ENCODE measurements at regions not wholly inside any gene's neighbourhood (a gene's known extent, or its start where the extent isn't known, plus 50 kb on each side); places are given as distances from the start of the nearest gene placed in this dataset.

DNA sequence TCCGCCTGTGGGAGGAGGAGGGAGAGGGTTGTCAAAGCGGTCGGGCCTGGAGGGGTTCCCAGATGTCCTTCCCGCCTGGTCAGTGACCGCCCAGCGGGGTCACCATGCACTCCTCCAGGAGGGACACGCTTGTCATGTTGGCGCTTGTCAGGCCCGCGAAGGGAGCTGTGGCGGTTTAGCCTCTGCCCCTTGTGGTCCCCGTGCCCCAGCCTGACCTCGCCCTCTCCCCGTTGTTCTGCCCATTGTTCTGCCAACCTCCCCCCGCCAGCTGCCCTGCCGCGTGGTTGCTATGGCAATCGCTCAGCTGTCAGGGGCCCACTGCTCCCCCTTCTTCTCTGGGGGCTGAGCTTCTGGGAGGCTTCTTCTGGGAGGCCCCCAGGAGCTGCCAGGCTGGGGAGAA, 146.4 kb upstream of the CIBAR2 start (continued):
- TF ChIP-seq, protein P1, sequence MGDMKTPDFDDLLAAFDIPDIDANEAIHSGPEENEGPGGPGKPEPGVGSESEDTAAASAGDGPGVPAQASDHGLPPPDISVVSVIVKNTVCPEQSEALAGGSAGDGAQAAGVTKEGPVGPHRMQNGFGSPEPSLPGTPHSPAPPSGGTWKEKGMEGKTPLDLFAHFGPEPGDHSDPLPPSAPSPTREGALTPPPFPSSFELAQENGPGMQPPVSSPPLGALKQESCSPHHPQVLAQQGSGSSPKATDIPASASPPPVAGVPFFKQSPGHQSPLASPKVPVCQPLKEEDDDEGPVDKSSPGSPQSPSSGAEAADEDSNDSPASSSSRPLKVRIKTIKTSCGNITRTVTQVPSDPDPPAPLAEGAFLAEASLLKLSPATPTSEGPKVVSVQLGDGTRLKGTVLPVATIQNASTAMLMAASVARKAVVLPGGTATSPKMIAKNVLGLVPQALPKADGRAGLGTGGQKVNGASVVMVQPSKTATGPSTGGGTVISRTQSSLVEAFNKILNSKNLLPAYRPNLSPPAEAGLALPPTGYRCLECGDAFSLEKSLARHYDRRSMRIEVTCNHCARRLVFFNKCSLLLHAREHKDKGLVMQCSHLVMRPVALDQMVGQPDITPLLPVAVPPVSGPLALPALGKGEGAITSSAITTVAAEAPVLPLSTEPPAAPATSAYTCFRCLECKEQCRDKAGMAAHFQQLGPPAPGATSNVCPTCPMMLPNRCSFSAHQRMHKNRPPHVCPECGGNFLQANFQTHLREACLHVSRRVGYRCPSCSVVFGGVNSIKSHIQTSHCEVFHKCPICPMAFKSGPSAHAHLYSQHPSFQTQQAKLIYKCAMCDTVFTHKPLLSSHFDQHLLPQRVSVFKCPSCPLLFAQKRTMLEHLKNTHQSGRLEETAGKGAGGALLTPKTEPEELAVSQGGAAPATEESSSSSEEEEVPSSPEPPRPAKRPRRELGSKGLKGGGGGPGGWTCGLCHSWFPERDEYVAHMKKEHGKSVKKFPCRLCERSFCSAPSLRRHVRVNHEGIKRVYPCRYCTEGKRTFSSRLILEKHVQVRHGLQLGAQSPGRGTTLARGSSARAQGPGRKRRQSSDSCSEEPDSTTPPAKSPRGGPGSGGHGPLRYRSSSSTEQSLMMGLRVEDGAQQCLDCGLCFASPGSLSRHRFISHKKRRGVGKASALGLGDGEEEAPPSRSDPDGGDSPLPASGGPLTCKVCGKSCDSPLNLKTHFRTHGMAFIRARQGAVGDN (CRISPR knock-in tag; IDR thresholded peaks at IDR 0.05), result peak; percentile 30; the same call in 1 of the 2 replicates
- peak; percentile 33; the same call in 1 of the 2 replicates for TF ChIP-seq RFX3 (CRISPR knock-in tag; IDR thresholded peaks at IDR 0.05)
- TF ChIP-seq RXRA (CRISPR knock-in tag; IDR thresholded peaks at IDR 0.05), result 0 out of 2 replicates have a peak, but pooled peaks have one; percentile 33
- no peak for TF ChIP-seq SETDB1 (CRISPR knock-in tag; IDR thresholded peaks at IDR 0.05; ENCODE audit: borderline replicate concordance)
- TF ChIP-seq, protein P2, sequence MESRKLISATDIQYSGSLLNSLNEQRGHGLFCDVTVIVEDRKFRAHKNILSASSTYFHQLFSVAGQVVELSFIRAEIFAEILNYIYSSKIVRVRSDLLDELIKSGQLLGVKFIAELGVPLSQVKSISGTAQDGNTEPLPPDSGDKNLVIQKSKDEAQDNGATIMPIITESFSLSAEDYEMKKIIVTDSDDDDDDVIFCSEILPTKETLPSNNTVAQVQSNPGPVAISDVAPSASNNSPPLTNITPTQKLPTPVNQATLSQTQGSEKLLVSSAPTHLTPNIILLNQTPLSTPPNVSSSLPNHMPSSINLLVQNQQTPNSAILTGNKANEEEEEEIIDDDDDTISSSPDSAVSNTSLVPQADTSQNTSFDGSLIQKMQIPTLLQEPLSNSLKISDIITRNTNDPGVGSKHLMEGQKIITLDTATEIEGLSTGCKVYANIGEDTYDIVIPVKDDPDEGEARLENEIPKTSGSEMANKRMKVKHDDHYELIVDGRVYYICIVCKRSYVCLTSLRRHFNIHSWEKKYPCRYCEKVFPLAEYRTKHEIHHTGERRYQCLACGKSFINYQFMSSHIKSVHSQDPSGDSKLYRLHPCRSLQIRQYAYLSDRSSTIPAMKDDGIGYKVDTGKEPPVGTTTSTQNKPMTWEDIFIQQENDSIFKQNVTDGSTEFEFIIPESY (CRISPR knock-in tag; IDR thresholded peaks at IDR 0.05), result peak; percentile 98
- TF ChIP-seq RFX1 (IDR thresholded peaks at IDR 0.05), result peak; percentile 40; the same call in 1 of the 2 replicates
- no peak for TF ChIP-seq CCAR2 (optimal IDR thresholded peaks at IDR 0.05; ENCODE audit: low read depth, low read length)
- no peak for TF ChIP-seq ZFP41 (CRISPR knock-in tag; IDR thresholded peaks at IDR 0.05; ENCODE audit: borderline replicate concordance)
- 0 out of 2 replicates have a peak, but pooled peaks have one; percentile 6 for TF ChIP-seq ZNF891 (CRISPR knock-in tag; IDR thresholded peaks at IDR 0.05)
- no peak for TF ChIP-seq RAD51 (IDR thresholded peaks at IDR 0.05; ENCODE audit: borderline replicate concordance)
- no peak for TF ChIP-seq ZNF235 (CRISPR knock-in tag; IDR thresholded peaks at IDR 0.05; ENCODE audit: borderline replicate concordance)
- no peak for TF ChIP-seq ZNF674 (CRISPR knock-in tag; IDR thresholded peaks at IDR 0.05; ENCODE audit: low read depth)
- TF ChIP-seq SOX13 (IDR thresholded peaks at IDR 0.05), result no peak
- peak in 1 of 2 experiments; percentile 42; a peak in 1 of 4 replicates for TF ChIP-seq SOX13 (CRISPR knock-in tag; conservative IDR thresholded peaks at IDR 0.05 in 1 of 2, IDR thresholded peaks at IDR 0.05 in 1 of 2)
- TF ChIP-seq ZNF17 (CRISPR knock-in tag; IDR thresholded peaks at IDR 0.05), result no peak
- TF ChIP-seq REXO4 (CRISPR knock-in tag; IDR thresholded peaks at IDR 0.05; ENCODE audit: borderline replicate concordance), result no peak
- TF ChIP-seq GATAD2A (CRISPR knock-in tag; IDR thresholded peaks at IDR 0.05), result no peak
- no peak for TF ChIP-seq HDAC6 (IDR thresholded peaks at IDR 0.05; ENCODE audit: low read depth, low read length)
- TF ChIP-seq CBFB (CRISPR knock-in tag; IDR thresholded peaks at IDR 0.05), result no peak
- TF ChIP-seq ZNF256 (CRISPR knock-in tag; conservative IDR thresholded peaks at IDR 0.05), result no peak
- TF ChIP-seq, protein P3, sequence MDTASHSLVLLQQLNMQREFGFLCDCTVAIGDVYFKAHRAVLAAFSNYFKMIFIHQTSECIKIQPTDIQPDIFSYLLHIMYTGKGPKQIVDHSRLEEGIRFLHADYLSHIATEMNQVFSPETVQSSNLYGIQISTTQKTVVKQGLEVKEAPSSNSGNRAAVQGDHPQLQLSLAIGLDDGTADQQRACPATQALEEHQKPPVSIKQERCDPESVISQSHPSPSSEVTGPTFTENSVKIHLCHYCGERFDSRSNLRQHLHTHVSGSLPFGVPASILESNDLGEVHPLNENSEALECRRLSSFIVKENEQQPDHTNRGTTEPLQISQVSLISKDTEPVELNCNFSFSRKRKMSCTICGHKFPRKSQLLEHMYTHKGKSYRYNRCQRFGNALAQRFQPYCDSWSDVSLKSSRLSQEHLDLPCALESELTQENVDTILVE (CRISPR knock-in tag; IDR thresholded peaks at IDR 0.05), result no peak
- TF ChIP-seq SP1 (IDR thresholded peaks at IDR 0.05), result no peak
- TF ChIP-seq SP1 (CRISPR knock-in tag; IDR thresholded peaks at IDR 0.05), result no peak
- TF ChIP-seq AHR (CRISPR knock-in tag; IDR thresholded peaks at IDR 0.05), result no peak
- TF ChIP-seq ARNTL (CRISPR knock-in tag; IDR thresholded peaks at IDR 0.05), result no peak
